WERI-Rb-1 (cell line): ENCODE measurements at regions not wholly inside any gene's neighbourhood (a gene's known extent, or its start where the extent isn't known, plus 50 kb on each side); places are given as distances from the start of the nearest gene placed in this dataset.

Source experiments
- DNase-seq: peaks from one replicate; pipeline ENCODE4 v3.0.0-alpha.2; 2020
- H3K27ac ChIP-seq: fragments of 250-450 bp; sonication (Bioruptor Pico); 2 replicates; pipeline ENCODE4 v1.5.1; 2020; ENCODE audit warnings: mild to moderate bottlenecking, moderate library complexity
- H3K27me3 ChIP-seq: fragments of 250-450 bp; sonication (Bioruptor Pico); 2 replicates; pipeline ENCODE4 v1.5.1; 2021; ENCODE audit warnings: mild to moderate bottlenecking, low read depth, moderate library complexity; ENCODE audit not compliant: insufficient read depth, severe bottlenecking
- H3K36me3 ChIP-seq: fragments of 250-450 bp; sonication (Bioruptor Pico); 2 replicates; pipeline ENCODE4 v1.5.1; 2020; ENCODE audit warnings: mild to moderate bottlenecking, moderate library complexity
- H3K4me3 ChIP-seq: 2 replicates; pipeline ENCODE4 v1.5.1; 2011; ENCODE audit warnings: low read depth, mild to moderate bottlenecking, control low read depth, low read length
- H3K9me3 ChIP-seq: fragments of 250-450 bp; sonication (Bioruptor Pico); 2 replicates; pipeline ENCODE4 v1.5.1; 2021; ENCODE audit warnings: mild to moderate bottlenecking, moderate library complexity; ENCODE audit not compliant: severe bottlenecking
- CTCF ChIP-seq: IDR thresholded peaks from 2 replicates; pipeline ENCODE4 v1.5.1; 2011; ENCODE audit warnings: low read depth, mild to moderate bottlenecking, control low read depth, inconsistent platforms, low read length

- DNase-seq = no peak
- H3K27ac ChIP-seq = no peak overlapping the region
Observed at GRCh38 chr12:88644946-88645702, 64.9 kb upstream of the KITLG start.

GRCh38 chr12:88643685-88644084 is 63.4 kb upstream of the KITLG start:
- Histone ChIP-seq H3K4me3 (no peak overlapping the region), H3K27ac (no peak overlapping the region), H3K36me3 (no peaks in the 10 kb centered on the region), H3K9me3 (no peaks in the 10 kb centered on the region), H3K27me3 (no peaks in the 10 kb centered on the region)
- no peak for DNase-seq
- TF ChIP-seq CTCF = no peak

More at GRCh38 chr12:88644946-88645702, 64.9 kb upstream of the KITLG start:
- no peak overlapping the region for H3K4me3 ChIP-seq
- no peak for TF ChIP-seq CTCF
- no peaks in the 10 kb centered on the region for H3K27me3 ChIP-seq
- H3K36me3 ChIP-seq = no peaks in the 10 kb centered on the region
- H3K9me3 ChIP-seq = no peaks in the 10 kb centered on the region

- DNase-seq = no peak
- H3K27me3 ChIP-seq = peaks cover 6% of the 10 kb centered on the region
- H3K4me3 ChIP-seq = no peak overlapping the region
- H3K27ac ChIP-seq = no peak overlapping the region
- TF ChIP-seq CTCF = no peak
- no peaks in the 10 kb centered on the region for H3K36me3 ChIP-seq
- H3K9me3 ChIP-seq = no peaks in the 10 kb centered on the region
Observed at GRCh38 chr12:88642675-88643431, 62.6 kb upstream of the KITLG start.

GRCh38 chr12:88638966-88639760 is 58.9 kb upstream of the KITLG start:
- no peak overlapping the region for H3K4me3 ChIP-seq
- DNase-seq = peak; percentile 11
- TF ChIP-seq CTCF = no peak
- H3K27ac ChIP-seq = no peak overlapping the region
- no peaks in the 10 kb centered on the region for H3K9me3 ChIP-seq
- H3K36me3 ChIP-seq = no peaks in the 10 kb centered on the region
- H3K27me3 ChIP-seq = peaks cover 6% of the 10 kb centered on the region

- H3K27ac ChIP-seq = no peak overlapping the region
- peaks cover 8% of the 10 kb centered on the region for H3K27me3 ChIP-seq
- DNase-seq = no peak
- no peak overlapping the region for H3K4me3 ChIP-seq
- H3K9me3 ChIP-seq = no peaks in the 10 kb centered on the region
- H3K36me3 ChIP-seq = no peaks in the 10 kb centered on the region
- no peak for TF ChIP-seq CTCF
Observed at GRCh38 chr12:88638388-88638787, 58.1 kb upstream of the KITLG start.
